ENCODE measurements at regions not wholly inside any gene's neighbourhood (a gene's known extent, or its start where the extent isn't known, plus 50 kb on each side); places are given as distances from the start of the nearest gene placed in this dataset.
"Not testable (repeated sequence)": the region's sequence is repeated elsewhere in the genome, so short reads cannot be mapped to it uniquely, and the experiment has no call there.

GRCh38 chr16:29218649-29219048 is 187.9 kb downstream of the NPIPB11 start:
- not testable (repeated sequence) for DNase-seq (ENCODE audit: low read depth)

- DNase-seq (ENCODE audit: low read depth): not testable (repeated sequence)
Observed at GRCh38 chr16:29218171-29218570, 188.3 kb downstream of the NPIPB11 start.

- DNase-seq (ENCODE audit: low read depth): not testable (repeated sequence)
Observed at GRCh38 chr16:29217752-29218126, 188.8 kb downstream of the NPIPB11 start.

- DNase-seq (ENCODE audit: low read depth): not testable (repeated sequence)
Observed at GRCh38 chr16:29217104-29217751, 189.3 kb downstream of the NPIPB11 start.

- DNase-seq (ENCODE audit: low read depth): not testable (repeated sequence)
Observed at GRCh38 chr16:29213770-29214169, 192.7 kb downstream of the NPIPB11 start.

- not testable (repeated sequence) for DNase-seq (ENCODE audit: low read depth)
Observed at GRCh38 chr16:29213251-29213650, 193.3 kb downstream of the NPIPB11 start.

- DNase-seq (ENCODE audit: low read depth): not testable (repeated sequence)
Observed at GRCh38 chr16:29212084-29213027, 194.2 kb downstream of the NPIPB11 start.

GRCh38 chr16:29211456-29211855 is 195.1 kb downstream of the NPIPB11 start:
- DNase-seq (ENCODE audit: low read depth): not testable (repeated sequence)

- not testable (repeated sequence) for DNase-seq (ENCODE audit: low read depth)
Observed at GRCh38 chr16:29210299-29211150, 196.0 kb downstream of the NPIPB11 start.

GRCh38 chr16:29206120-29206519 is 200.4 kb downstream of the NPIPB11 start:
- not testable (repeated sequence) for DNase-seq (ENCODE audit: low read depth)

- not testable (repeated sequence) for DNase-seq (ENCODE audit: low read depth)
Observed at GRCh38 chr16:29205151-29205550, 201.4 kb downstream of the NPIPB11 start.

GRCh38 chr16:29204806-29205135 is 201.7 kb downstream of the NPIPB11 start:
- no peak for DNase-seq (ENCODE audit: low read depth)

- not testable (repeated sequence) for DNase-seq (ENCODE audit: low read depth)
Observed at GRCh38 chr16:29203933-29204805, 202.3 kb downstream of the NPIPB11 start.

- DNase-seq (ENCODE audit: low read depth): not testable (repeated sequence)
Observed at GRCh38 chr16:29203046-29203932, 203.2 kb downstream of the NPIPB11 start.

- DNase-seq (ENCODE audit: low read depth): not testable (repeated sequence)
Observed at GRCh38 chr16:29202642-29203041, 203.9 kb downstream of the NPIPB11 start.

GRCh38 chr16:29202025-29202632 is 204.4 kb downstream of the NPIPB11 start:
- DNase-seq (ENCODE audit: low read depth): not testable (repeated sequence)

- not testable (repeated sequence) for DNase-seq (ENCODE audit: low read depth)
Observed at GRCh38 chr16:29201296-29202024, 205.1 kb downstream of the NPIPB11 start.

GRCh38 chr16:29200681-29201080 is 205.8 kb downstream of the NPIPB11 start:
- not testable (repeated sequence) for DNase-seq (ENCODE audit: low read depth)

GRCh38 chr16:29200135-29200601 is 206.3 kb downstream of the NPIPB11 start:
- not testable (repeated sequence) for DNase-seq (ENCODE audit: low read depth)
